Gastroesophageal sphincter (tissue), 4 donors: ENCODE measurements at regions not wholly inside any gene's neighbourhood (a gene's known extent, or its start where the extent isn't known, plus 50 kb on each side); places are given as distances from the start of the nearest gene placed in this dataset.
"Not testable (repeated sequence)": the region's sequence is repeated elsewhere in the genome, so short reads cannot be mapped to it uniquely, and the experiment has no call there.

Source experiments
- ATAC-seq: fragments of 150-250 bp; one replicate; pipeline ENCODE4 v1.9.1; 2016; ENCODE audit warnings: mild to moderate bottlenecking, moderate library complexity
- H3K27ac ChIP-seq, 4 donors: fragments of 200-600 bp; sonication (generic) in 3 of 4; 1 replicate in 3 of 4; 2 replicates in 1 of 4; pipeline ENCODE4 v1.5.1; 2016 to 2019
- H3K27me3 ChIP-seq: fragments of 200-600 bp; sonication (generic); one replicate; pipeline ENCODE4 v1.5.1; 2019
- H3K36me3 ChIP-seq, 2 donors: fragments of 200-600 bp; sonication (generic); one replicate each; pipeline ENCODE4 v1.5.1; 2019; ENCODE audit warnings: control low read depth in 1 of 2
- H3K4me1 ChIP-seq, 3 donors: fragments of 200-600 bp; sonication (generic); 1 replicate in 2 of 3; 2 replicates in 1 of 3; pipeline ENCODE4 v1.5.1; 2016 to 2019; ENCODE audit warnings: control low read depth in 2 of 3
- H3K4me3 ChIP-seq, 2 donors: fragments of 200-600 bp; sonication (generic); one replicate each; pipeline ENCODE4 v1.5.1; 2019; ENCODE audit warnings: mild to moderate bottlenecking in 1 of 2, moderate library complexity in 1 of 2
- H3K9me3 ChIP-seq, 3 donors: fragments of 200-600 bp; sonication (generic); one replicate each; pipeline ENCODE4 v1.5.1; 2017 to 2019; ENCODE audit warnings: control low read depth in 2 of 3
- WGBS, 2 donors: methylation state at CpG; one replicate each; pipeline ENCODE4 v1.1.5; 2018; ENCODE audit warnings: low coverage in 1 of 2; 5-methylcytosine and 5-hydroxymethylcytosine counted together
- TF ChIP-seq, protein P1 (sequence below), 4 experiments: fragments of 200-600 bp in 2 of 4; fragments of 450-650 bp in 2 of 4; sonication (generic) in 1 of 4; IDR thresholded peaks; one replicate each; pipeline ENCODE4 v1.5.1; 2017 to 2019; ENCODE audit warnings: antibody characterized with exemption in 4 of 4, mild to moderate bottlenecking in 2 of 4, moderate library complexity in 2 of 4

DNA sequence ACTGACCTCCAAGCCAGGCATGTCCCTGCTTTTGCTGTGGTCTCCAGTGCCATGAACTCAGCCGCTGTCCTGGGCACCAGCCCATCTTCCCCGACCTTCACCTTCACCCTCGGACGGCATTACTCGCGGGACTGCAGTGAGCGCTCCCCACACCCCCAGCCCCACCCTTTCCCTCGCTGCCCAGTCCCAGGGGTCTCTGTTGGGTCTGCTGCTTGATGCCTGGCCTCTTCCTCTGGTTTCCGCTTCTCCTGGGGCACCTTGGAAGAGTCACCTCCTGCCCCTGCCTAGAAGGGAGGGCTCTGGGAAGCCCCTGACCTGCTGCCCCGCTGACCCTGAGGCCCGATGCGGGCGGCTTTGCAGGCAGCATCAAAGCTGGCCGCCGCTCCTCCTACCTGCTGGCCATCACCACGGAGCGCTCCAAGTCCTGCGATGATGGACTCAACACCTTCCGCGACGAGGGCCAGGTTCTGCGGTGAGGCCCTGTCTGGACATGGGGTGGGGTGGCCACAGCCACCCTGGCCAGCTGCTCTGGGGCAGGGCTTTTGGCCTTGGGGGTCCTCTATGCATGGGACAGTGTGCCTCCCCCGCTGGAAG lies 102.3 kb downstream of the ZNF267 start:
- H3K27me3 ChIP-seq, H3K9me3 ChIP-seq, H3K4me1 ChIP-seq, H3K27ac ChIP-seq, H3K36me3 ChIP-seq, ATAC-seq, H3K4me3 ChIP-seq: not testable (repeated sequence)
- 96% methylated on average over 4 of the region's 23 CpGs; no CpG with 5 or more reads in 1 of the 2 donors for WGBS, 2 donors

DNA sequence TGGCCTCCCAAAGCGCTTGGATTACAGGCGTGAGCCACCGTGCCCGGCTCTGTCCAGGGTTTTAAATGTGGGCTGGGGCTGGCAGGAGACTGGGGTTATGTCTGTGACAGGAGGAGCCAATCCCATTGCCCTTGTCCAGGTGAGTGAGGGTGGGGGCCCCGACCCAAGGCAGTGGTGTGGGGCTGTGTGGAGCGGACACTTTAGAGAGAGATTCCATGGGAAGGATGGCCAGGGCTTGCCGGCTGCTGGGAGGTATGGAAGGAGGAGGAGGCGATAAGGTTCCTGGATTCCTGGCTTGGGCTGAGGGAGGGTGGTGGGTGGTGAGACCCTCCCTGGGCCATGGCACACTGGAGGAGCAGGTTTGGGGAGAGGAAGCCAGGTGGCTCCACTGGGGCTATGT lies 104.9 kb downstream of the ZNF267 start:
- H3K27me3 ChIP-seq, H3K27ac ChIP-seq, H3K36me3 ChIP-seq, H3K4me1 ChIP-seq, ATAC-seq, H3K4me3 ChIP-seq, H3K9me3 ChIP-seq: not testable (repeated sequence)
- 90% methylated on average over 2 of the region's 8 CpGs; no CpG with 5 or more reads in 1 of the 2 donors for WGBS, 2 donors

DNA sequence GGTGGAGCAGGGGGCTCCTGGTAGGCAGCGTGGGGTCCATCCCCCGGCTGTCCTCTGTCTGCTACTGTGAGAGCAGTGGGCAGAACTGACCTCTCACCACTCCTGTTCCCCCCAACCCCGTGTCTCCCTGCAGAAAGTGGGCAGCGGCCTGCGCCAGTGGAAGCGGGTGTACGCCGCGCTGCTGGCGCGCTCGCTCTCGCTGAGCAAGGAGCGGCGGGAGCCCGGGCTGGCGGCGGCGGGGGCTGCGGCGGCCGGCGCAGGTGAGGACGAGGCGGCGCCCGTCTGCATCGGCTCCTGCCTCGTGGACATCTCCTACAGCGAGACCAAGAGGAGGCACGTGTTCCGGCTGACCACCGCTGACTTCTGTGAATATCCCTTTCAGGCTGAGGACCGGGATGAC lies 108.1 kb downstream of the ZNF267 start:
- not testable (repeated sequence) for ATAC-seq, H3K27me3 ChIP-seq, H3K27ac ChIP-seq, H3K9me3 ChIP-seq, H3K4me3 ChIP-seq, H3K36me3 ChIP-seq, H3K4me1 ChIP-seq
- WGBS, 2 donors, result no CpG with 5 or more reads among the region's 34 CpGs

DNA sequence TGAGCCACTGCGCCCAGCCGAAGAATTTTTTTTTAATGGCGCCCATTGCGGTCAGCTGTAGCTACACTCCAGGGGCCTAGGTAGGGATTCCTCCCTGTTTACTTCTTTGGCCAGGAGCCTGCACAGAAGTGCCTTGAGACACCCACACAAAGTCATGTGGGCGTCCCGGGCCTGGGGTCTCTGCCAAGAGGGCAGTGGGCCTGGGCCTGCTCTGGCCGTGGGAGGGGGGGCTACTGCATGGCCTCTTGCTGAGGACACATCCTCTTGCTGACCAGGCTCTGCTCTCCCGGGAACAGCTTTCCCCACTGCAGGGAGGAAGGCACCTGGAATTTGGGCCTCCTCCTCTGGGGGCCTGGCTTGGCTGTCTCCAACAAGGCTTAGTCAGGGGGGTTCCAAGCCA lies 109.4 kb downstream of the ZNF267 start:
- H3K27ac ChIP-seq, ATAC-seq, H3K9me3 ChIP-seq, H3K27me3 ChIP-seq, H3K36me3 ChIP-seq, H3K4me1 ChIP-seq, H3K4me3 ChIP-seq: not testable (repeated sequence)
- WGBS, 2 donors, result no CpG with 5 or more reads among the region's 8 CpGs

DNA sequence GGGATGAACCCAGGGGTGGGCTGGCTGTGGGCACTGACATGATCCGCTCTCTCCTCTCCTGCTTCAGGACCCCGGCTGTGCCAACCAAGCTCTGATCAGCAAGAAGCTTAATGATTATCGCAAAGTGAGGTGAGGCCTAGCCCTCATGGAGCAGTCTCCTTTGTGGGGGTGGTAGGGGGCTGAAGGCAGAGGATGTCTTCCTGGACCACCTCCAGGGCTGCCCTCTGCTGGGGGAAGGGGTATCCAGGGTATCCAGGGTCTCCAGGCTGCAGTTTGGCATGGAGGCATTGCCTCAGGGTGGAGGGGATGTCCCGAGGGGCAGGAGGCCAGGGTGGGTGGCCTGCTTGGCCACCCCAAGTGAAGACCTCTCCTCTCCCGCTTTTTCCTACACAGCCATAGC lies 110.1 kb downstream of the ZNF267 start:
- H3K4me1 ChIP-seq, H3K27ac ChIP-seq, H3K36me3 ChIP-seq, ATAC-seq, H3K4me3 ChIP-seq, H3K27me3 ChIP-seq, H3K9me3 ChIP-seq: not testable (repeated sequence)
- WGBS, 2 donors, result no CpG with 5 or more reads among the region's 5 CpGs

DNA sequence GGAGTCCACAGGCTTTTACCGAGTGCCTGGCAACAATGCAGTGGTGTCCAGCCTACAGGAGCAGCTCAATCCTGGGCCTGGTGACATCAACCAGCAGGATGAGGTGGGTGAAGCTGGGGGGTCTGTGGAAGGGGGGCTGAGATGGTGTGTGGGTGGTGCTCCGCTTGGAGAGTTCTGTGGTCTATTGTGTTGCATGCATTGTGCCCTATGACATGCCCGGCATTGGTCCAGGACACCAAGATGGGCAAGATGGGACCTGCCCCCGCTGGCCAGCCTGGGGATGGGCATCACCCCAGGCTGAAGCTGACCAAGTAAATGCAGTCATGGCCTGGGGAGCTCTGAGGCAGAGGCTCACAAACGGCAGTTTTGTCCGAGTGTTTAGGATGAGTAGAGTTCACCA lies 113.3 kb downstream of the ZNF267 start:
- not testable (repeated sequence) for H3K4me3 ChIP-seq, ATAC-seq, H3K27me3 ChIP-seq, H3K4me1 ChIP-seq, H3K27ac ChIP-seq, H3K36me3 ChIP-seq, H3K9me3 ChIP-seq
- WGBS, 2 donors, result no CpG with 5 or more reads among the region's 6 CpGs

DNA sequence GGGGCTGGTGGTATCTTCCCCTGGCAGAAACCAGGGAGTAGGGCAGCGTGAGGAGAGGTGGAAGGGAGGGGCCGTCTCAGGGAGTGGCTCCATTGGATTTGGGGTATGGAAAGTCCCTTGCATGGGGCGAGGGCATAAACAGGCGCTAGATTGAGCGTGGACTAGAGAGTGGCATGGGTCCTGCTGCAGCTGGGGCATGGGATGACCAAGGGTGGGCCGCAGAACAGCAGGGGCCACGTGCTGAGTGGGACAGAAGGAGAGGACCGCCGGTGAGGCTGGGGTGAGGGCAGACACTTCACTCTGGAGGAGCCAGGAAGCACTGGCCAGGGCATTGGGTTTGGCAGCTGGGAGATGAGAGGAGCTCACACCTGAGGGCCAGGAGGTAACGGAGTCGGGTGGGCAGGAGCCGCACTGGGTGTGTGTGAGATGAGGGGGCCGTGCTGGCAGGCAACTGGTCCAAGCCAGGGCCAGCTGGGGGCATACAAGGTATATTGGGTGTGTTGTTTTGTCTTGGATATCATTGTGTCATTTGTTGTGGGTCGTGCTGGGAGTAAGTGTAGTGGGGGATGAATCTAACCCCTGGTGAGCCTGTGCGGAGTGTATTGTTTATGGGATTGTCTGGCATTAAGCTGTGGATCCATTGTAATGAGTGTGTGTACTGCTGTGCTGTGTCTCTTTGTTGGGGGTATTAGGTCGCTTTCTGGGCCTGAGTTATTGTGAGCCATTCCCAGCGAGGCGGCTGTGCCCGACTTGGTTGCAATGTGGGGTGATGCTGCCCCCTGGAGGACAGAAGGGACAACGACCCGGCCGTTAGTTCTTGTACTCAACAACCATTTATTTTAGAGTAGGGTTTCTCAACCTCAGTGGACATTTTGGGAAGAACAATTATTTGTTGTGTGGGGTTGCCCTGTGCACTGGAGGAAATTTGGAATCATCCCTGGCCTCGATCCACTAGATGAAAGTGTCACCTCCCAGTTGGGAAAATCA lies 115.3 kb downstream of the ZNF267 start:
- not testable (repeated sequence) for ATAC-seq, H3K36me3 ChIP-seq, H3K4me3 ChIP-seq, H3K27ac ChIP-seq, H3K4me1 ChIP-seq, H3K27me3 ChIP-seq, H3K9me3 ChIP-seq
- WGBS, 2 donors, result no CpG with 5 or more reads among the region's 23 CpGs
- TF ChIP-seq, protein P1, sequence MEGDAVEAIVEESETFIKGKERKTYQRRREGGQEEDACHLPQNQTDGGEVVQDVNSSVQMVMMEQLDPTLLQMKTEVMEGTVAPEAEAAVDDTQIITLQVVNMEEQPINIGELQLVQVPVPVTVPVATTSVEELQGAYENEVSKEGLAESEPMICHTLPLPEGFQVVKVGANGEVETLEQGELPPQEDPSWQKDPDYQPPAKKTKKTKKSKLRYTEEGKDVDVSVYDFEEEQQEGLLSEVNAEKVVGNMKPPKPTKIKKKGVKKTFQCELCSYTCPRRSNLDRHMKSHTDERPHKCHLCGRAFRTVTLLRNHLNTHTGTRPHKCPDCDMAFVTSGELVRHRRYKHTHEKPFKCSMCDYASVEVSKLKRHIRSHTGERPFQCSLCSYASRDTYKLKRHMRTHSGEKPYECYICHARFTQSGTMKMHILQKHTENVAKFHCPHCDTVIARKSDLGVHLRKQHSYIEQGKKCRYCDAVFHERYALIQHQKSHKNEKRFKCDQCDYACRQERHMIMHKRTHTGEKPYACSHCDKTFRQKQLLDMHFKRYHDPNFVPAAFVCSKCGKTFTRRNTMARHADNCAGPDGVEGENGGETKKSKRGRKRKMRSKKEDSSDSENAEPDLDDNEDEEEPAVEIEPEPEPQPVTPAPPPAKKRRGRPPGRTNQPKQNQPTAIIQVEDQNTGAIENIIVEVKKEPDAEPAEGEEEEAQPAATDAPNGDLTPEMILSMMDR (IDR thresholded peaks at IDR 0.05), result peak in 1 of 4 experiments; percentile 39

DNA sequence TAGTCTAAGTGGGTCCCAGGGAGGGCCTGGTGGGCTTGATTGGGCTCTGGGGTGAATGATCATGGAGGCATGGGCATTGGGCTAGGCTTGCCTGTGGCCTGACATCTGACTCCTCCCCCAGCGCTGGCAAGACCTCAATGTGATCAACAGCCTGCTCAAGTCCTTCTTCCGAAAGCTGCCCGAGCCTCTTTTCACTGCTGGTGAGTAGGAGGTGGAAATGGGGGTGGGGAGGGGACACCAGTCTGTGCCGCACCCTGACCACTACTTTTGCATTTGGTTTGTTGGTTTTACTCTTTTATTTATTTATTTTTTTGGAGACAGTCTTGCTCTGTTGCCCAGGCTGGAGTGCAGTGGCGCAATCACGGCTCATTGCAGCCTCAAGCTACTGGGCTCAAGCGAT lies 116.7 kb downstream of the ZNF267 start:
- not testable (repeated sequence) for H3K36me3 ChIP-seq, H3K27ac ChIP-seq, H3K4me1 ChIP-seq, ATAC-seq, H3K9me3 ChIP-seq, H3K27me3 ChIP-seq, H3K4me3 ChIP-seq
- WGBS, 2 donors, result 61% methylated on average over 4 of the region's 7 CpGs; no CpG with 5 or more reads in 1 of the 2 donors

DNA sequence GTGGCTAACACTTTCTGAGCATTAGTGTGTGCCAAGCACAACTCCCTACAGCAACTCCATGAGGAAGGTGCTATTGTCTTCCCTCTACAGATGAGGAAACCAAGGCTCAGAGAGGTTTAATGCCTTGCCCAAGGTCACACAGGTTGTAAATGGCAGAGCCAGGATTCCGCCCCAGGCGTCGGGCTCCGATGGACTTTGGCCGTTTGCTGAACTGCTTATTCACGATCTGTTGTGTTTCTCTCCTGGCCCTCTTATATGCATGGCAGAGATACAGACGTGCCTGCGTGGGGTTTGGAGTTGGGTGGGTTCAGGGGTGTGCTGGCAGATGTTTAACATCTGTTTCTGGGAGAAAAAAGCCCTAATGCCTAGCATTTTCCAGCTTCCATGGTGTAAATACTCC lies 117.4 kb downstream of the ZNF267 start:
- H3K9me3 ChIP-seq, H3K4me1 ChIP-seq, H3K27me3 ChIP-seq, ATAC-seq, H3K4me3 ChIP-seq, H3K36me3 ChIP-seq, H3K27ac ChIP-seq: not testable (repeated sequence)
- no CpG with 5 or more reads among the region's 8 CpGs for WGBS, 2 donors

DNA sequence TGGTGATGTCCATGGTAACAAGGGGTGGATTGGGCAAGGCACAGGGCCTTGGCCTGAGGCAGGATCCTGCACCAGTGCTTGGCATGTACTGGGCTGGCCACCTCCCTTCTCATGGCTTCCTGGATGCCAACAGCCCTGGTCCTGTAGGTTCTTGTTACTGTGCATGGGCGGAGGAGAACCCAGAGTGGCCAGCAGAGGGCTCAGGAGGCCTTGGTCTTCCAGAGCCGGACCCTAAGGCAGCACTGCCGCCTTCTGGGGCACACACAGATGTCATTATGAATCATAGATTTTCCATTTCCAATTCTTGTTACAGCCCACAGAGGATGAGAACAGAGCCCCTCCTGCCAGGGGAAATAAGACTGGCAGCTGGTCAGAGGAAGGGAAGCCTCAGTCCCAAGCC lies 122.7 kb downstream of the ZNF267 start:
- WGBS, 2 donors, result no CpG with 5 or more reads among the region's 3 CpGs

DNA sequence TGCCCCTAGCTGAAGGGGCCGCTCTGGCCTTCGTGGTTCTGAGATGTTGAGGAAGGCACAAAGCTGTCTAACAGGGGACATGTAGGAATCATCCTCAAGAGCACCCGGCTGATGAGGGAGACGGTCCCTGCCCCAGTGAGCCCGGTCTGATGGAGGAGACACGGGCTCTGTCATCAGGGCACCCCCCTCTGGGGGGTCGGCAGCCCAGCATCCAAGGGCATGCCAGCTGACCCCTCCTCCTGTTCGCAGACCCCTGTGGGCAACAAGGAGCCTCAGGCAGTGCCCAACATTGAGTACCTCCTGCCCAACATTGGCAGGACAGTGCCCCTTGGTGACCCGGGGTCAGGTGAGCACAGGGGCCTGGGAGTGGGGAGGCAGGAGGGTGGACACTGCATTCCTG lies 128.9 kb downstream of the ZNF267 start:
- not testable (repeated sequence) for ATAC-seq, H3K27me3 ChIP-seq, H3K36me3 ChIP-seq, H3K27ac ChIP-seq, H3K4me1 ChIP-seq, H3K4me3 ChIP-seq
- no CpG with 5 or more reads among the region's 9 CpGs for WGBS, 2 donors
- H3K9me3 ChIP-seq, result peaks cover 0 to 16% (median 0%) of the 10 kb centered on the region in 3 donors

More for the DNA sequence above, 122.7 kb downstream of the ZNF267 start:
- H3K9me3 ChIP-seq, H3K4me1 ChIP-seq, H3K27ac ChIP-seq, ATAC-seq, H3K4me3 ChIP-seq, H3K36me3 ChIP-seq, H3K27me3 ChIP-seq: not testable (repeated sequence)

DNA sequence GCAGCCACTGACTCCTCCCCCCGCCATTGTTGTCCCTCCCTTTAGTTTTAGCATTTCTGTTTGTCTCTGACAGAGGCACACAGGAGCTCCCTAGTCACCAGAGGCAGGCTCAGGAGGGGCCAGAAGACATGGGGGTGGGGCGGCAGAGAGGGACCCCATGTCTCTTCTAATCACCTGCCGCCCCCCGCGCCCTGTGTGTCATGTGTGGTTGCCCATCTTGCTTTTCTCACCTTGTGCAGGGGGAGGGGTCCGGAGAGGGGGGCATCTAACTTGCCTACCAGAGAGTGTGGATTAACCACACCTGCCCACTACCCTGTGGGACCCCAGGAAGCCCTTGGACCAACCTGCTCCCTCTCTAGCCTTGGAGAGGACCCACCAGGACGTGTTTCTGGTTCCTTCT lies 130.2 kb downstream of the ZNF267 start:
- WGBS, 2 donors, result no CpG with 5 or more reads among the region's 7 CpGs
- ATAC-seq, H3K4me3 ChIP-seq, H3K27me3 ChIP-seq, H3K4me1 ChIP-seq, H3K36me3 ChIP-seq, H3K27ac ChIP-seq: not testable (repeated sequence)
- peaks cover 0 to 16% (median 0%) of the 10 kb centered on the region in 3 donors for H3K9me3 ChIP-seq
